Stimulated activated CD8-positive, alpha-beta memory T cell treated with anti-CD3 and anti-CD28 coated beads, Interleukin-12 subunit alpha, Interleukin-12 subunit beta, amount 100 ng/mL, for 1 hour (primary cell): ENCODE measurements at regions not wholly inside any gene's neighbourhood (a gene's known extent, or its start where the extent isn't known, plus 50 kb on each side); places are given as distances from the start of the nearest gene placed in this dataset.
"Not testable (repeated sequence)": the region's sequence is repeated elsewhere in the genome, so short reads cannot be mapped to it uniquely, and the experiment has no call there.

Experiments
- DNase-seq: peaks from one replicate; pipeline ENCODE4 v3.0.0-alpha.2; 2020; ENCODE audit warnings: low read depth

- DNase-seq: no peak
Measured at GRCh38 chr16:86716649-86717048, 138.3 kb downstream of the FOXL1 start.

- no peak for DNase-seq
Measured at GRCh38 chr16:86718118-86718517, 139.8 kb downstream of the FOXL1 start.

GRCh38 chr16:86722970-86723369 is 144.6 kb downstream of the FOXL1 start:
- no peak for DNase-seq

- DNase-seq: no peak
Measured at GRCh38 chr16:86723689-86724088, 145.3 kb downstream of the FOXL1 start.

GRCh38 chr16:86725401-86725800 is 147.1 kb downstream of the FOXL1 start:
- no peak for DNase-seq

GRCh38 chr16:86726340-86726739 is 148.0 kb downstream of the FOXL1 start:
- DNase-seq: no peak

- DNase-seq: no peak
Measured at GRCh38 chr16:86727131-86727530, 148.8 kb downstream of the FOXL1 start.

GRCh38 chr16:86727632-86728031 is 149.3 kb downstream of the FOXL1 start:
- DNase-seq: no peak

GRCh38 chr16:86729686-86730085 is 151.3 kb downstream of the FOXL1 start:
- no peak for DNase-seq

GRCh38 chr16:86730086-86730485 is 151.7 kb downstream of the FOXL1 start:
- DNase-seq: no peak

- no peak for DNase-seq
Measured at GRCh38 chr16:86730597-86730996, 152.2 kb downstream of the FOXL1 start.

GRCh38 chr16:86732621-86733295 is 154.4 kb downstream of the FOXL1 start:
- DNase-seq: no peak

- no peak for DNase-seq
Measured at GRCh38 chr16:86733546-86734254, 155.4 kb downstream of the FOXL1 start.

- DNase-seq: no peak
Measured at GRCh38 chr16:86734543-86735460, 156.5 kb downstream of the FOXL1 start.

GRCh38 chr16:86735727-86736126 is 157.4 kb downstream of the FOXL1 start:
- DNase-seq: no peak

GRCh38 chr16:86736502-86736901 is 158.2 kb downstream of the FOXL1 start:
- DNase-seq: no peak

- DNase-seq: no peak
Measured at GRCh38 chr16:86737083-86737482, 158.7 kb downstream of the FOXL1 start.

- DNase-seq: not testable (repeated sequence)
Measured at GRCh38 chr16:86738322-86738721, 160.0 kb downstream of the FOXL1 start.

GRCh38 chr16:86739178-86739577 is 160.8 kb downstream of the FOXL1 start:
- no peak for DNase-seq

GRCh38 chr16:86739808-86740207 is 161.5 kb downstream of the FOXL1 start:
- no peak for DNase-seq

GRCh38 chr16:86740298-86740697 is 161.9 kb downstream of the FOXL1 start:
- DNase-seq: no peak

GRCh38 chr16:86740906-86741799 is 162.8 kb downstream of the FOXL1 start:
- no peak for DNase-seq
